OCI-LY7 (cell line): ENCODE measurements at regions not wholly inside any gene's neighbourhood (a gene's known extent, or its start where the extent isn't known, plus 50 kb on each side); places are given as distances from the start of the nearest gene placed in this dataset.

Source experiments
- EZH2phosphoT487 ChIP-seq: fragments of 200-600 bp; sonication (generic); IDR thresholded peaks from 2 replicates; pipeline ENCODE4 v1.6.1; 2018; ENCODE audit warnings: low read depth, borderline replicate concordance, mild to moderate bottlenecking, mixed run types, antibody characterized with exemption, low read length, moderate library complexity, mixed read lengths
- TF ChIP-seq, protein P1 (sequence below): fragments of 200-600 bp; sonication (generic); conservative IDR thresholded peaks from 2 replicates; pipeline ENCODE4 v1.5.1; 2014; ENCODE audit warnings: mild to moderate bottlenecking, antibody characterized with exemption, low read length, moderate library complexity, mixed read lengths

GRCh38 chr1:245043611-245043940, 111.2 kb upstream of the KIF26B start:
- TF ChIP-seq, protein P1, sequence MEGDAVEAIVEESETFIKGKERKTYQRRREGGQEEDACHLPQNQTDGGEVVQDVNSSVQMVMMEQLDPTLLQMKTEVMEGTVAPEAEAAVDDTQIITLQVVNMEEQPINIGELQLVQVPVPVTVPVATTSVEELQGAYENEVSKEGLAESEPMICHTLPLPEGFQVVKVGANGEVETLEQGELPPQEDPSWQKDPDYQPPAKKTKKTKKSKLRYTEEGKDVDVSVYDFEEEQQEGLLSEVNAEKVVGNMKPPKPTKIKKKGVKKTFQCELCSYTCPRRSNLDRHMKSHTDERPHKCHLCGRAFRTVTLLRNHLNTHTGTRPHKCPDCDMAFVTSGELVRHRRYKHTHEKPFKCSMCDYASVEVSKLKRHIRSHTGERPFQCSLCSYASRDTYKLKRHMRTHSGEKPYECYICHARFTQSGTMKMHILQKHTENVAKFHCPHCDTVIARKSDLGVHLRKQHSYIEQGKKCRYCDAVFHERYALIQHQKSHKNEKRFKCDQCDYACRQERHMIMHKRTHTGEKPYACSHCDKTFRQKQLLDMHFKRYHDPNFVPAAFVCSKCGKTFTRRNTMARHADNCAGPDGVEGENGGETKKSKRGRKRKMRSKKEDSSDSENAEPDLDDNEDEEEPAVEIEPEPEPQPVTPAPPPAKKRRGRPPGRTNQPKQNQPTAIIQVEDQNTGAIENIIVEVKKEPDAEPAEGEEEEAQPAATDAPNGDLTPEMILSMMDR = no peak
- no peak for TF ChIP-seq EZH2phosphoT487
